H7 (cell line): ENCODE measurements at regions not wholly inside any gene's neighbourhood (a gene's known extent, or its start where the extent isn't known, plus 50 kb on each side); places are given as distances from the start of the nearest gene placed in this dataset.

Experiments
- DNase-seq: peaks from one replicate; pipeline ENCODE4 v3.0.0; 2012
- H3K27me3 ChIP-seq: 2 replicates; pipeline ENCODE4 v1.6.0; 2011; ENCODE audit warnings: mild to moderate bottlenecking, low read length; ENCODE audit not compliant: control insufficient read depth, insufficient read depth
- H3K36me3 ChIP-seq: replicated peaks from 2 replicates; pipeline ENCODE4 v1.5.1; 2011; ENCODE audit warnings: low read length; ENCODE audit not compliant: control insufficient read depth, insufficient read depth
- H3K4me3 ChIP-seq: 2 replicates; pipeline ENCODE4 v1.5.1; 2011; ENCODE audit warnings: low read depth, mild to moderate bottlenecking, control low read depth, low read length, moderate library complexity; ENCODE audit not compliant: insufficient read depth

- no peak for DNase-seq
- H3K4me3 ChIP-seq: no peak overlapping the region
- H3K36me3 ChIP-seq: no peaks in the 10 kb centered on the region
- H3K27me3 ChIP-seq: no peaks in the 10 kb centered on the region
Measured at GRCh38 chr15:61753018-61753710, 307.1 kb downstream of the VPS13C start.

GRCh38 chr15:61752001-61752400, 308.2 kb downstream of the VPS13C start:
- no peaks in the 10 kb centered on the region for H3K27me3 ChIP-seq
- no peaks in the 10 kb centered on the region for H3K36me3 ChIP-seq
- DNase-seq: peak; percentile 11
- H3K4me3 ChIP-seq: no peak overlapping the region

DNA sequence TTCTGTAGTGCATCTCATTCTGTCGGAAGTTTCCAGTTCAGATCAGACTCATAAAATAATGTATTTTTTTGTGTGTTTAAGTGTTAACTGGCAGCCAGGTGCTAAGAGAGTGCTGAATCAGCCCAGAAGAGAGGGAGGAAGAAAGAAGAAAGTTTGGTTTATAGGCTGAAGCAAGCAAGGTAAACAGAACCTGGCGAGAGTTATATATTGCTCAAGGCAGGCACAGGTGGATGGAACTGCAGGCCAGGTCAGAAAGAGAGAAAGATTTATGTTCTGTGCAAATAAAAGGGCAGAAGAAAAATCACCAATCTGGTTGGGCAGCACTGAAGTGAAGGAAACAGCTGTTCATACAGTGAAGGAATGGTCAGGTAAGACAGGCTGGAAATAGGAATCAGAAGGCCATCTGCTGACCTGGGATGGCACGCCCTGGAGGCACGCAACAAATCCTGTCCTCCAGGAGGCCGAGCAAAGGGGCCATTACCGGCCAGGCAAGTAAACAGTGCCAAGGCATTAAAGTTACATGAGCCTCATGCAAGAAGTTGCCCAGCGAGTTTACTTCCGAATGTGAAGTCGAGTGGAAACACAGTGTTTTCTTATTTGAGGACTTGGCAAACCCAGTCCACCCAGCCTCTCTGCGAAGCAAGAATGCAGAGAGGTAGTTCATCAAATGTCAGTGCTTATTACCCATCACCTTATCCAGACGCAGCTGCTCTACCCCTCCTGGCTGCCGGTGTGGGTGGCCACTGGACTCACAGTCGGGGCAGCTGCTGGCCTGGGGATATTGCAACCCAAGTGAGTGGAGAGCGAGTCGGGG, 309.8 kb downstream of the VPS13C start:
- H3K36me3 ChIP-seq: no peaks in the 10 kb centered on the region
- no peaks in the 10 kb centered on the region for H3K27me3 ChIP-seq
- no peak overlapping the region for H3K4me3 ChIP-seq
- no peak for DNase-seq

DNA sequence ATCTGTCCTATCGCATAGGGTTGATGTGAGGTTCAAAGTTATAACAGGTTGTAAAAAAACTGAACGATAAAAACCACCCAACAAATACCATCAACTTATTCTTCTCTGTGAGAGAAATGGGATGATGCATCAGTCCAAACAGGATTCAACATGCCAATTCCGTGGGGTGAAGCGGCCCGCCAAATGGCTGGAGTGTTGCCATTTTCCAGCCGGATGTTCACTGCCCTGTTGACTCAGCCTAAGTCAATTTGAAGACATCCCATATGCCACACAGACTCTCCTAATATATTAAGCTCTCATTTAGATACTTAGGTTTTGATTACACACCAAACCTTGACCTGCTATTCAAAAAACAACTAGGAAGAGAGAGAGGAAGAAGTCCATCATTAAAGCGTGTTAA, 311.1 kb downstream of the VPS13C start:
- Histone ChIP-seq H3K36me3 (no peaks in the 10 kb centered on the region), H3K4me3 (no peak overlapping the region), H3K27me3 (no peaks in the 10 kb centered on the region)
- no peak for DNase-seq

DNA sequence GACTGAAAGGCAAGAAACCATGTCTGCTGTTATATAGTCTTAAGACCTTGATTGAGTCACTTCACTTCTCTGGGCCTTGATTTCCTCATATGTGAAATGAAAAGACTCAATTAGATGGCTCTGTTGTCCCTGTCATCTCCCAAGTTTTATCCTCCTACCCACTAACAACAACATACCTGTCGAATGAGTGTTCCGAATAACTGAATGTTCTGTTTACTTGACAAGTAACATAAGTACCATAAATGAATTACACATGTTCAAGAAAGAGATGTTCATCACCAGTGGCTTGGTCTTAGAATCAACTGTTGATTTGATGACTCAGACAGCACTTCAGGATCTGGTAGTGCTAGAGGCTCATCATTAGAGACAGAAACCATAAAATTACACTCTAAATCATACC, 311.7 kb downstream of the VPS13C start:
- no peak for DNase-seq
- H3K27me3 ChIP-seq: no peaks in the 10 kb centered on the region
- no peaks in the 10 kb centered on the region for H3K36me3 ChIP-seq
- no peak overlapping the region for H3K4me3 ChIP-seq

DNA sequence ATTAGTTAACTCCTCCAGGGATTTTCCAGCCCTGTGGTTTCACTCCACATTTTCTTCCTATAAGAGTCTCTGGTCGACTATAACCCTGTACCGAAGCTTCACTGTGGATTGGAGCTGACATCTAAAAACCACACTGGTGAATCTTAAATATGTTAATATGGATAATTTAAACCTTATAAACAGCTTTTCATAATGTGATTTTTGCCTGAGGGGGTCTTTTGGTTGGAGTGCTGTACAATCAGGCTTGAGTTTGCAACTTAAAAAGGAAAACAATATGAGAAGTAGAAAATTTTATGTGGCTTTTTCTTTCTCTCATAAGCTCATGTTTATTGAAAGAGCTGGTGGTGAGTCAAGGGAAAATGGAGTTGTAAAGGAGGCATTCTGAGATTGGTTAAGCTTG, 313.7 kb downstream of the VPS13C start:
- H3K27me3 ChIP-seq: no peaks in the 10 kb centered on the region
- H3K4me3 ChIP-seq: no peak overlapping the region
- H3K36me3 ChIP-seq: no peaks in the 10 kb centered on the region
- no peak for DNase-seq

- DNase-seq: no peak
- Histone ChIP-seq H3K27me3 (no peaks in the 10 kb centered on the region), H3K36me3 (no peaks in the 10 kb centered on the region), H3K4me3 (no peak overlapping the region)
Measured at GRCh38 chr15:61743345-61743909, 316.8 kb downstream of the VPS13C start.

GRCh38 chr15:61742591-61742990, 317.7 kb downstream of the VPS13C start:
- no peaks in the 10 kb centered on the region for H3K27me3 ChIP-seq
- DNase-seq: no peak
- no peak overlapping the region for H3K4me3 ChIP-seq
- no peaks in the 10 kb centered on the region for H3K36me3 ChIP-seq

- Histone ChIP-seq H3K4me3 (no peak overlapping the region), H3K27me3 (no peaks in the 10 kb centered on the region), H3K36me3 (no peaks in the 10 kb centered on the region)
- no peak for DNase-seq
Measured at GRCh38 chr15:61736790-61737189, 323.5 kb downstream of the VPS13C start.

GRCh38 chr15:61731099-61731498, 329.1 kb downstream of the VPS13C start:
- no peak for DNase-seq
- Histone ChIP-seq H3K27me3 (no peaks in the 10 kb centered on the region), H3K36me3 (no peaks in the 10 kb centered on the region), H3K4me3 (no peak overlapping the region)

DNA sequence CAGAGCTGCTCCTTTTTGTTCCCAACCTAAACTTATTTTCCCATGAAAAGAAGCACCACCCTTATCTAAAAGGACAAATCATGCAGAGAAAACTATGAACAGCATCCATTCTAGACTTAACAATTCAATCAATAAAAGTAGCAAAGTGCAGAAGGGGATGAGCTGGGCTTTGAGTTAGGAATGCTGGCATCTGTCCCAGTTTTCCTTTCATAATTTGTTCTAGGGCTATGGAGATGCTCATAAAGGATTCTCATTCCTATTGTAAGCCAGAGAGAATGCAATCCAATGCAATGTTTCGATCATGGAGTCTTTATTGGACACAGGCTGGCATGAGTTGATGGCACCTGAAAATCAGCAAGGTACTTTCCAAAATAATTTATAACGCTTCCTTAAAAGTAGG, 330.6 kb downstream of the VPS13C start:
- H3K4me3 ChIP-seq: no peak overlapping the region
- H3K27me3 ChIP-seq: no peaks in the 10 kb centered on the region
- no peaks in the 10 kb centered on the region for H3K36me3 ChIP-seq
- DNase-seq: no peak

DNA sequence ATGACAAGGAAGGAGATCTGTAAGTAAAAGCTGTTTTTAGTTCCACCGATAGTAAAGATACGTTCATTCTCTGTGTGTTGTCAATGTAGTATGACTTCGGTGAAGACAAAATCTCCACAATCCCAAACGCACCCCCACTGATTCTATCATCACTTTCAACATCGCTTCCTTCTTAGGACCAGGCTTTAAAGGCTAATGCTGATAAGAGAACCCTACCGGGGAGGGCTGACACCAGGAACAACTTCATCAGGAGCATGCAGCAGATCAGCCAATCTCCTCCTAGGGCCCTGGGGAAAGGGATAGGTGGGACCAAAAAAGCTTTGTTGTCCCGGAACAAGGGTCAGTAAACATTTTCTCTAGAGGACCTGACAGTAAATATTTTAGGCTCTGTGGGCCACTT, 334.1 kb downstream of the VPS13C start:
- DNase-seq: no peak
- H3K27me3 ChIP-seq: no peaks in the 10 kb centered on the region; the same call in 1 of the 2 replicates
- H3K4me3 ChIP-seq: no peak overlapping the region
- H3K36me3 ChIP-seq: no peaks in the 10 kb centered on the region

GRCh38 chr15:61725251-61725650, 335.0 kb downstream of the VPS13C start:
- Histone ChIP-seq H3K36me3 (no peaks in the 10 kb centered on the region), H3K27me3 (no peaks in the 10 kb centered on the region; the same call in 1 of the 2 replicates), H3K4me3 (no peak overlapping the region)
- no peak for DNase-seq

DNA sequence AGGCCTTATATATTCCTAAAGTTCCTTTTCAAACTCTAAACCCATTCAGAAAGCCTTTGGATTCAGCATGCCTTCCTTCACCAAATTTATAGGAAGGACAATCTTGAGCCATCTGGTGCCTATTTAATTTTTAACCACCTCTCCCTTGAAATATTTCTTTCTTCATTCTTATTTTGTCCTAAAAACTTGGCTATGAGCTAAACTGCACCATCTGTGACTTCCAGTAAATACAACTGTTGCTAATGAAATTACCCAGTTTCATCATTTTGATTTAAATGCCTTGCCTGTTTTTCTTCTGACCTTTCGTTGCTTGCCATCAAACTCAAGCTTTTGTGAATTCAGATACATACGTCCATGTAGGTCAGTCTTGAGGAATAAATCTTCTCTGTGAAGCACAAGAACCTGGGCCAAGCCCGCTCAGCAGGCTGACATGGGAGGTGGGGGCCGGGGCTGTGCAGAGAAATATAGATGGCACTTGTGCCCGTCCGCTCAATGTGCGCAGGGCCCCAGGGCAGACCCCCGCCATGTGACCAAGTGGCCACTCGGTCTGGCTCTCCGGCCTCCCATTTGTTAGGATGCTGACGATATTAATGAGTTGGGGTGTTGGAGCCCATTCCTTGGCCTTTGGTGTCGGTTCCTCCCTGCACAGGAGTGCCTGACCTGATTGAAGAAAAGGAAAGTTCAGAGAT, 335.9 kb downstream of the VPS13C start:
- H3K4me3 ChIP-seq: no peak overlapping the region
- no peak for DNase-seq
- H3K27me3 ChIP-seq: no peaks in the 10 kb centered on the region; the same call in 1 of the 2 replicates
- H3K36me3 ChIP-seq: no peaks in the 10 kb centered on the region
